AG20443 (cell line): ENCODE measurements at regions not wholly inside any gene's neighbourhood (a gene's known extent, or its start where the extent isn't known, plus 50 kb on each side); places are given as distances from the start of the nearest gene placed in this dataset.
"Not testable (repeated sequence)": the region's sequence is repeated elsewhere in the genome, so short reads cannot be mapped to it uniquely, and the experiment has no call there.

Experiments used
- DNase-seq: peaks from one replicate; pipeline ENCODE4 v3.0.0; 2012; ENCODE audit warnings: low spot score, mixed read lengths

GRCh38 chrX:94341730-94342129 lies 667.7 kb downstream of the FAM133A start:
- DNase-seq, result not testable (repeated sequence)

- no peak for DNase-seq
Measured at GRCh38 chrX:94361241-94361640, 687.2 kb downstream of the FAM133A start.

GRCh38 chrX:94365736-94366135 lies 691.7 kb downstream of the FAM133A start:
- DNase-seq, result no peak

- DNase-seq, result no peak
Measured at GRCh38 chrX:94366616-94367015, 692.6 kb downstream of the FAM133A start.

- no peak for DNase-seq
Measured at GRCh38 chrX:94389044-94389443, 715.0 kb downstream of the FAM133A start.

GRCh38 chrX:94400488-94400887 lies 726.5 kb downstream of the FAM133A start:
- no peak for DNase-seq

- no peak for DNase-seq
Measured at GRCh38 chrX:94401426-94401825, 727.4 kb downstream of the FAM133A start.

GRCh38 chrX:94414746-94415145 lies 740.7 kb downstream of the FAM133A start:
- no peak for DNase-seq

- DNase-seq, result no peak
Measured at GRCh38 chrX:94418065-94418464, 744.1 kb downstream of the FAM133A start.

- no peak for DNase-seq
Measured at GRCh38 chrX:94424456-94424855, 750.5 kb downstream of the FAM133A start.

- DNase-seq, result no peak
Measured at GRCh38 chrX:94430091-94430490, 756.1 kb downstream of the FAM133A start.

- no peak for DNase-seq
Measured at GRCh38 chrX:94435799-94436198, 761.8 kb downstream of the FAM133A start.

GRCh38 chrX:94454159-94454558 lies 780.2 kb downstream of the FAM133A start:
- DNase-seq, result no peak

- DNase-seq, result no peak
Measured at GRCh38 chrX:94454606-94455005, 780.6 kb downstream of the FAM133A start.

GRCh38 chrX:94455782-94456181 lies 781.8 kb downstream of the FAM133A start:
- no peak for DNase-seq

GRCh38 chrX:94492541-94492940 lies 818.5 kb downstream of the FAM133A start:
- no peak for DNase-seq

- DNase-seq, result no peak
Measured at GRCh38 chrX:94493405-94493804, 819.4 kb downstream of the FAM133A start.

- DNase-seq, result no peak
Measured at GRCh38 chrX:94511564-94511963, 837.6 kb downstream of the FAM133A start.

- no peak for DNase-seq
Measured at GRCh38 chrX:94515009-94515408, 841.0 kb downstream of the FAM133A start.

GRCh38 chrX:94524867-94525266 lies 850.9 kb downstream of the FAM133A start:
- no peak for DNase-seq

- DNase-seq, result no peak
Measured at GRCh38 chrX:94545722-94546121, 871.7 kb downstream of the FAM133A start.

- DNase-seq, result no peak
Measured at GRCh38 chrX:94551831-94552230, 877.8 kb downstream of the FAM133A start.

GRCh38 chrX:94560930-94561329 lies 886.9 kb downstream of the FAM133A start:
- DNase-seq, result no peak

GRCh38 chrX:94576367-94577004 lies 902.5 kb downstream of the FAM133A start:
- no peak for DNase-seq

- no peak for DNase-seq
Measured at GRCh38 chrX:94600077-94600476, 926.1 kb downstream of the FAM133A start.
